ENCODE measurements at regions not wholly inside any gene's neighbourhood (a gene's known extent, or its start where the extent isn't known, plus 50 kb on each side); places are given as distances from the start of the nearest gene placed in this dataset.

- intact Hi-C loops (cut with micrococcal nuclease; ENCODE audit: unreplicated experiment), result no loop called here
- BruUV-seq (replicated peaks), result no TSS peak
- ChIA-PET POLR2A (no interaction called here), CTCF (no interaction called here)
- Mint-ChIP-seq H3K27me3 (ENCODE audit: insufficient read depth, unreplicated experiment) (peaks cover 4% of the 10 kb centered on the region), H3K9me3 (ENCODE audit: unreplicated experiment) (no peaks in the 10 kb centered on the region), H3K36me3 (ENCODE audit: insufficient read depth, unreplicated experiment) (no peaks in the 10 kb centered on the region), H3K4me3 (ENCODE audit: unreplicated experiment) (no peak overlapping the region), H3K27ac (ENCODE audit: unreplicated experiment) (no peak overlapping the region), H3K4me1 (ENCODE audit: low read depth, unreplicated experiment) (no peaks in the 10 kb centered on the region)
- Histone ChIP-seq H3K9me3 (no peaks in the 10 kb centered on the region), H3K4me1 (no peaks in the 10 kb centered on the region), H3K36me3 (ENCODE audit: control insufficient read depth, insufficient read depth, low read length) (no peaks in the 10 kb centered on the region), H3K4me3 (ENCODE audit: low read depth, low read length) (no peak overlapping the region), H3K27me3 (replicated peaks; ENCODE audit: control insufficient read depth, insufficient read depth, low read length) (no peaks in the 10 kb centered on the region)
- TF ChIP-seq CTCF (IDR thresholded peaks at IDR 0.05; ENCODE audit: insufficient read depth in 1 of 2, low read depth in 1 of 2, low read length in 1 of 2, severe bottlenecking in 1 of 2, unreplicated experiment in 1 of 2), result no peak
- no peak for DNase-seq
These were observed 390.4 kb upstream of the RGPD4 start for GRCh38 chr2:107436281-107436680.

- Mint-ChIP-seq H3K27me3 (ENCODE audit: insufficient read depth, unreplicated experiment) (peaks cover 4% of the 10 kb centered on the region), H3K4me1 (ENCODE audit: low read depth, unreplicated experiment) (no peaks in the 10 kb centered on the region), H3K36me3 (ENCODE audit: insufficient read depth, unreplicated experiment) (no peaks in the 10 kb centered on the region), H3K27ac (ENCODE audit: unreplicated experiment) (no peak overlapping the region), H3K4me3 (ENCODE audit: unreplicated experiment) (no peak overlapping the region), H3K9me3 (ENCODE audit: unreplicated experiment) (no peaks in the 10 kb centered on the region)
- no peaks in the 10 kb centered on the region for H3K36me3 ChIP-seq (ENCODE audit: control insufficient read depth, insufficient read depth, low read length)
- DNase-seq, result no peak
- H3K27me3 ChIP-seq (replicated peaks; ENCODE audit: control insufficient read depth, insufficient read depth, low read length), result no peaks in the 10 kb centered on the region
- H3K4me1 ChIP-seq, result no peaks in the 10 kb centered on the region
- TF ChIP-seq CTCF (IDR thresholded peaks at IDR 0.05; ENCODE audit: insufficient read depth in 1 of 2, low read depth in 1 of 2, low read length in 1 of 2, severe bottlenecking in 1 of 2, unreplicated experiment in 1 of 2), result no peak
- CTCF ChIA-PET, result no interaction called here
- intact Hi-C loops (cut with micrococcal nuclease; ENCODE audit: unreplicated experiment), result no loop called here
- H3K9me3 ChIP-seq, result no peaks in the 10 kb centered on the region
- no peak overlapping the region for H3K4me3 ChIP-seq (ENCODE audit: low read depth, low read length)
- BruUV-seq (replicated peaks), result no TSS peak
- POLR2A ChIA-PET, result no interaction called here
These were observed 389.4 kb upstream of the RGPD4 start for GRCh38 chr2:107437265-107437664.

GRCh38 chr2:107437807-107438206 is 388.9 kb upstream of the RGPD4 start:
- H3K4me1 Mint-ChIP-seq (ENCODE audit: low read depth, unreplicated experiment), result no peaks in the 10 kb centered on the region
- intact Hi-C loops (cut with micrococcal nuclease; ENCODE audit: unreplicated experiment), result no loop called here
- no TSS peak for BruUV-seq (replicated peaks)
- no peak overlapping the region for H3K4me3 ChIP-seq (ENCODE audit: low read depth, low read length)
- CTCF ChIA-PET, result no interaction called here
- no peak for DNase-seq
- no peaks in the 10 kb centered on the region for H3K27me3 ChIP-seq (replicated peaks; ENCODE audit: control insufficient read depth, insufficient read depth, low read length)
- no peak overlapping the region for H3K27ac Mint-ChIP-seq (ENCODE audit: unreplicated experiment)
- no peaks in the 10 kb centered on the region for H3K9me3 Mint-ChIP-seq (ENCODE audit: unreplicated experiment)
- no peaks in the 10 kb centered on the region for H3K4me1 ChIP-seq
- POLR2A ChIA-PET, result no interaction called here
- no peaks in the 10 kb centered on the region for H3K36me3 Mint-ChIP-seq (ENCODE audit: insufficient read depth, unreplicated experiment)
- H3K36me3 ChIP-seq (ENCODE audit: control insufficient read depth, insufficient read depth, low read length), result no peaks in the 10 kb centered on the region
- H3K9me3 ChIP-seq, result no peaks in the 10 kb centered on the region
- H3K27me3 Mint-ChIP-seq (ENCODE audit: insufficient read depth, unreplicated experiment), result peaks cover 4% of the 10 kb centered on the region
- no peak for TF ChIP-seq CTCF (IDR thresholded peaks at IDR 0.05; ENCODE audit: insufficient read depth in 1 of 2, low read depth in 1 of 2, low read length in 1 of 2, severe bottlenecking in 1 of 2, unreplicated experiment in 1 of 2)
- no peak overlapping the region for H3K4me3 Mint-ChIP-seq (ENCODE audit: unreplicated experiment)
